HG03159 (cell line): ENCODE measurements at regions not wholly inside any gene's neighbourhood (a gene's known extent, or its start where the extent isn't known, plus 50 kb on each side); places are given as distances from the start of the nearest gene placed in this dataset.
"Not testable (repeated sequence)": the region's sequence is repeated elsewhere in the genome, so short reads cannot be mapped to it uniquely, and the experiment has no call there.

Source experiments
- ATAC-seq: cut with Tn5 transposase; IDR thresholded peaks from one replicate; pipeline ENCODE4 v1.9.1; 2021; ENCODE audit warnings: mild to moderate bottlenecking, moderate library complexity; ENCODE audit not compliant: unreplicated experiment

DNA sequence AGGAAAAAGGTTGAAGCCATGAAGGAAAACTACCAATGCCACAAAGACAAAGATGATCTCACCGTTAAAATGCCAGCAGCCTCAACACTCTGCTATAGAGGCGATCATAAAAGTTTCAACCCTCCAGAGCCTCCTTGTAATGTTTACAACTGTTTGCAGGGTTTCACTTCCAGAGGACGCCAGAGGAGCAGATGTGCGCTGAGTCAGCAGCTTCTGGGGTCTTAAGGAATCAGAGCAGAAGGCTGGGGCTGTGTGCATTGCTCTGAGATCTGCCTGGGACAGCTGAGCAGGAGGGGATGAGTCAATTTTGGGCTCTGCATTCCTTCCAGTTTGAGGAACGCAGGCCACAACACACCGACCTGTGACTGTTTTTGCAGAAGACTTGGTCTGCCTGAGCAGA lies 98.3 kb downstream of the TMEM130 start:
- no peak for ATAC-seq

DNA sequence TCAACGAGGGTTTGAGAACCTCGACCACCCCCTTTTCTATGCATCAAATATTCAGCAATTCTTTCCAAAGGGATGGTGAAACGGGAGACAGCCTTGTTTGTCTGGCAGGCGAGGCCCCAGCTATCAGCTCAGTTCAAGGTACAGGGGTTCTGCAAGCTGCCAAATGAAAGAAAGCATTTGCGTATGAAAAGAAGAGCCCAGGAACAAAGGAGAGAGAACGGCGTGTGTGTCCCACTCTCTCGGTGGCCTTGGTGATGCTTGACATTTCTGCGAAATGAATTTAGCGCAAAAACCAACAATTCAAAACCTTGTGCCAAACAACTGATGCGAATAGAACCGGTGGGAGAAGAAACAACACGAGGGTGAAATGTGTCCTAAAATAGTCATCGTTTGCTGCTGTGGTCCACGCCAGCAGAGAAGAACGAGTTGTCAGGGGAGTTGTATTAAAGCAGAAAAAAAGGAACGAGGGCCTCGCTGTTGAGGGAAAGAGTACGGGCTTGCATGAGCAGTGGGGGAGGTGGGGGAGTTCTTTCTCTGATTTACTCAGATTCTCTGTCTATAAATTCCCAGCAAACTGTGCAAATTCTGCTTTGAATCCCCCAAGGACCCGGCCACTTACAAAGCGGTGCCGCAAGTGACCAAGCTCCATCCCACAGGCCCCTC lies 97.7 kb downstream of the TMEM130 start:
- ATAC-seq = no peak

DNA sequence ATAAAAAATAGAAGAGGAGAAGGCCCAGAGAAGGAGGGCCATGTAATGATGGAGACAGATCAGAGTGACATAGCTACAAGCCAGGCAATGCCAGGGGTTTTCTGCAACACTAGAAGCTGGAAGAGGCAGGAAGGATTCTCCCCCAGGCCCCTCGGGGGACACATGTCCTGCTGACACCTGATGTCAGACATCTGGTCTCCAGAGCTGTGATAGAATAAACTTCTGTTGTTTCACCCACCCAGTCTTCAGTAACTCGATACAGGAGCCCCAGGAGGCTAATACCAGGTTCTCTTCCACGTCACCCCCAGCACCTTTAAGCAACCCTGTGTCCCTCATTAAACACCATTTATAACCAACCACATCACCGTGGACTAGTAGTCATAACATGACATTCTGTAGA lies 94.9 kb downstream of the TMEM130 start:
- ATAC-seq = no peak

GRCh38 chr7:98777051-98777450 lies 92.8 kb downstream of the TMEM130 start:
- ATAC-seq = no peak

DNA sequence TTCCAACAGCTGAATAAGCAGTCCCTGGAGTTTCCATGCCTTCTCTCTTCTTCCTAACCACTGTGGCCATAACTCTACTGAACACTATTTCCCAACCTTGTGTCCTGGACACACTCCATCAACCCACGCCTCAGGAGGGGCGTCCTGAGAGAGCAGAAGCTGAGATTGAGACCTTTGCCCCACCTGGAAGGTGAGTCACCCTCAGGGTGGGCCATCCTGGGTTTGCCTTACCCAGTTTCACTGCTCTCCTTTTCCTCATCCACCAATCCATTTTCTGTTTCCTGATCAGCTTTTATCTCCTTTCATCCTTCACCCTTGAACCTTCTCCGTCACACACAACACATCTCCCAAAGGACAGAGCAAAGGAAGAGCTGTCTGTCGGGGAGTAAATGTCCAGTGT lies 91.4 kb downstream of the TMEM130 start:
- ATAC-seq = no peak

DNA sequence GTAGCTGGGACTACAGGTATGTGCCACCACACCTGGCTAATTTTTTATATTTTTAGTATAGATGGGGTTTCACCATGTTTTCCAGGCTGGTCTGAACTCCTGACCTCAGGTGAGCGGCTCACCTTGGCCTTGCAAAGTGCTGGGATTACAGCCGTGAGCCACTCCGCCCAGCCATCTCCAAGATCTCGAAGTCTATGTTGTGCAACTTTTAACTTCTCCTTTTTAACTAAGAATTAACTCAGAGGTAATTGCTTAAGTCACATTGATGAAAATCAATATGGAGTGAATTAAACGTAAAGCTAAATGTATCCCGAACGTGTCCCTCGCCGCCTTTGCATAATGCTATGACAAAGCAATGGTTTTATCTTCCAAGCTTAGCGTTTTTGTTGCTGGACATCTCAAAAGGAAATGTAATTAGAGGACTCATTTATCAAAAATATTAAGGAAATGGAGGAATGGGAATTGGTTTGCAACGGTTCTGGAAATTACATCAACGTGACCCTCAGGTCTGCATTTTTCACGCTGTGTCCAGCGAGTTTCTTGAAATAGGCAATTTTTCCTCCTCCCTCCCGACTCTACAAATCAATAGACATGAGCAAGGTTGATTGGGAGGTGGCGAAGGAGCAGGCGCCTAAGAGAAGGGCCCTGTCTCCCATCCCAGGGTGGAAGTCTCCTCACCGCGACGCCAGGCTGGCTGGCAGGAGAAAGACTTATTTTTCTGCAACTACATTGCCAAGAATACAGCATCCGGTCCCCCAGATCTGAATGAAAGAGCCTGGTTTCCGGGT lies 89.8 kb downstream of the TMEM130 start:
- ATAC-seq = no peak

GRCh38 chr7:98784216-98784785 lies 85.5 kb downstream of the TMEM130 start:
- no peak for ATAC-seq

DNA sequence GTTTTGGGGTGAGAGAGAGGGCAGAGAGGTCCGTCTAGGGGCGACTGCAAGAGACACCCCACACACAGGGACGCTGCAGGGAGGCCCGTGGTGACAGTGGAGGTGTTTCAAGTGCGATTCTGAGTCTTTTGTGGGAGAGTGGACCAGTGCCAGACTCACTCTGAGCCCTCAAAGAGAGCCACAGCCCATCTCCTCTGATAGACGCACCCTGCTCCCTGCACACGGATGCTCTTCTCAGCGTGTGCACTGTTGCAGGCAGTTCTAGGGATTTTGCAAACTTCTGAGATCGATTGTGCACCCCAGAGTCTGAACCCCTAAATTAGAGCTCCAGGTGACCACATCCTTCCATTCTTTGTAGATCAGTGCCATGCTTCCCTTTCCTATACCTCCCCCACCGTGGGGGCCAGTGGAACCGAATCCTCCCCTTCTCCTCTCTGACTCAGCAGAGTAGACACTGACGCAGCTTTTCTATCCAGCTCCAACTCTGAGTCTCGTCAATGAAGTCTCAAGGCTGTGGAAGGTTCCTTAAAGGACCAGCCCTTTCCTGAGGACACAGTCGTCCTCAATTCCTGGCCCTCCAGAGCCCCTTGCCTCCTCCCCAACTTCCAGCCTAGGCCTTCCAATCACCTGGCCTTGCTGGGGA lies 83.8 kb downstream of the TMEM130 start:
- ATAC-seq = no peak

GRCh38 chr7:98788966-98789365 lies 80.8 kb downstream of the TMEM130 start:
- no peak for ATAC-seq

DNA sequence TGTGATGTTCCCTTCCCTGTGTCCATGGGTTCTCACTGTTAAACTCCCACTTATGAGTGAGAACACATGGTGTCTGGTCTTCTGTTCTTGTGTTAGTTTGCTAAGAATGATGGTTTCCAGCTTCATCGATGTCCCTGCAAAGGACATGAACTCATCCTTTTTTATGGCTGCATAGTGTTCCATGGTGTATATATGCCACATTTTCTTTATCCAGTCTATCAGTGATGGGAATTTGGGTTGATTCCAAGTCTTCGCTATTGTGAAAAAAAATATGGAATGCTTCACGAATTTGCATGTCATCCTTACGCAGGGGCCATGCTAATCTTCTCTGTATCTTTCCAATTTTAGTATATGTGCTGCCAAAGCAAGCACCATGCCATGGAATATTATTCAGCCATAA lies 75.4 kb downstream of the TMEM130 start:
- ATAC-seq = not testable (repeated sequence)

DNA sequence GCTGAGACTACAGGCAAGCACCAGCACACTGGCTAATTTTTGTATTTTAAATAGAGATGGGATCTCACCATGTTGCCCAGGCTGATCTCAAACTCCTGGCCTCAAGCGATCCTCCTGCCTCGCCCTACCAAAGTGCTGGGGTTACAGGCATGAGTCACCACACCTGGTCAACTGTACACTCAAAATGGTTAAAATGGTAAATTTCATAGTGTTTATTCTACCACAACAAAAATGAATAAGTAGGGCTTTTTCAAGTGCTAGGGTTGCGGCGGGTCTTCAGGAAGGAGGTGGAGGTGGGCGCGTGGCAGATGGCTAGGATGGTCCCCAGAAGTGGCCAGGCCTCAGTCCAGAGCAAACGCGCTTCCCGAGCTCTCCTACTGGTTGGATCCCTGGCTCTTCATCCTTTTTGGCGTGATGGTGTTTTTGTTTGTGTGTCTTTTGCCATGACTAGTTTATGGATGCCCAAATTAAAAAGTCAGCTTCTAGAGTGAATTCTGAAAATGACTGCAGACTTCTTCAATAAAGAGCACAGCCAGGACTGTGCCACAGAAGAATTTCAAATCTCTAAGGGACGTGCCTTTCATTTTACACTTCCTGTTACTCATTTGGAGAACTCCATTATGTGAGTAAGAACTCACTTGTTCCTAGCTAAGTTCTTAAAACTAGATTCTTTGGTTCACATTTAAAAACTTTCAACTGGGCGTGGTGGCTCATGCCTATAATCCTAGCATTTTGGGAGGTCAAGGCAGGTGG lies 73.9 kb downstream of the TMEM130 start:
- peak; percentile 81 for ATAC-seq
